Bone marrow (tissue), 2 donors: ENCODE measurements at regions not wholly inside any gene's neighbourhood (a gene's known extent, or its start where the extent isn't known, plus 50 kb on each side); places are given as distances from the start of the nearest gene placed in this dataset.

Experiments
- DNase-seq, 2 donors: peaks; one replicate each; lab custom pipeline; 2025; lab: John Stamatoyannopoulos, UW

GRCh38 chr13:33711436-33711835, 106.5 kb upstream of the RFC3 start:
- no peak for DNase-seq

GRCh38 chr13:33717775-33718174, 100.2 kb upstream of the RFC3 start:
- no peak for DNase-seq

- DNase-seq = peak in 1 of 2 donors; percentile 16
Observed at GRCh38 chr13:33721724-33722123, 96.2 kb upstream of the RFC3 start.

GRCh38 chr13:33722216-33722915, 95.6 kb upstream of the RFC3 start:
- peak in 1 of 2 donors; percentile 10 for DNase-seq

GRCh38 chr13:33723365-33723764, 94.6 kb upstream of the RFC3 start:
- no peak for DNase-seq

- DNase-seq = peak in 1 of 2 donors; percentile 65
Observed at GRCh38 chr13:33723772-33724435, 94.0 kb upstream of the RFC3 start.

- DNase-seq = no peak
Observed at GRCh38 chr13:33725340-33725739, 92.6 kb upstream of the RFC3 start.

GRCh38 chr13:33727297-33728083, 90.5 kb upstream of the RFC3 start:
- DNase-seq = no peak

GRCh38 chr13:33728271-33729037, 89.5 kb upstream of the RFC3 start:
- no peak for DNase-seq

GRCh38 chr13:33730147-33730546, 87.8 kb upstream of the RFC3 start:
- peak; percentile 6 to 55 for DNase-seq

GRCh38 chr13:33730619-33731018, 87.3 kb upstream of the RFC3 start:
- no peak for DNase-seq

GRCh38 chr13:33735276-33735675, 82.7 kb upstream of the RFC3 start:
- DNase-seq = no peak

- no peak for DNase-seq
Observed at GRCh38 chr13:33739254-33739653, 78.7 kb upstream of the RFC3 start.

- no peak for DNase-seq
Observed at GRCh38 chr13:33740134-33740538, 77.8 kb upstream of the RFC3 start.

GRCh38 chr13:33742321-33742720, 75.6 kb upstream of the RFC3 start:
- DNase-seq = no peak

GRCh38 chr13:33743438-33744368, 74.2 kb upstream of the RFC3 start:
- DNase-seq = peak in 1 of 2 donors; percentile 64

- DNase-seq = no peak
Observed at GRCh38 chr13:33744589-33745369, 73.2 kb upstream of the RFC3 start.

GRCh38 chr13:33745370-33746324, 72.3 kb upstream of the RFC3 start:
- DNase-seq = no peak

GRCh38 chr13:33746867-33747266, 71.1 kb upstream of the RFC3 start:
- DNase-seq = no peak
